ENCODE measurements at regions not wholly inside any gene's neighbourhood (a gene's known extent, or its start where the extent isn't known, plus 50 kb on each side); places are given as distances from the start of the nearest gene placed in this dataset.
A peak's percentile ranks its signal among the peaks of the same experiment; 100 is the strongest.
"Not testable (repeated sequence)": the region's sequence is repeated elsewhere in the genome, so short reads cannot be mapped to it uniquely, and the experiment has no call there.

GRCh38 chr3:16708285-16708684 is 103.1 kb upstream of the DAZL start:
- no peak overlapping the region for H3K27ac Mint-ChIP-seq
- no peaks in the 10 kb centered on the region for H3K4me1 ChIP-seq (ENCODE audit: control insufficient read depth, insufficient read depth, low read length, poor library complexity, severe bottlenecking)
- no peak overlapping the region for H3K4me3 Mint-ChIP-seq
- H3K4me1 Mint-ChIP-seq = no peaks in the 10 kb centered on the region
- peaks cover 6% of the 10 kb centered on the region for H3K27me3 Mint-ChIP-seq
- DNase-seq (no peak), ATAC-seq (ENCODE audit: low read depth in 2 of 2) (no peak)
- no peak overlapping the region for H3K27ac ChIP-seq (ENCODE audit: insufficient read depth, low read length, poor library complexity, severe bottlenecking)
- no peaks in the 10 kb centered on the region for H3K9me3 ChIP-seq (ENCODE audit: control insufficient read depth in 2 of 2, low read length in 2 of 2)
- peaks cover 0 to 12% (median 6%) of the 10 kb centered on the region in 7 donors for H3K9me3 Mint-ChIP-seq
- H3K4me3 ChIP-seq (ENCODE audit: low read depth, low read length) = no peak overlapping the region
- no peaks in the 10 kb centered on the region for H3K36me3 ChIP-seq (ENCODE audit: control insufficient read depth, insufficient read depth, low read length)
- no peaks in the 10 kb centered on the region for H3K36me3 Mint-ChIP-seq
- H3K27me3 ChIP-seq (ENCODE audit: control insufficient read depth, insufficient read depth, low read length) = peaks cover 8% of the 10 kb centered on the region

- not testable (repeated sequence) for H3K36me3 Mint-ChIP-seq; H3K27me3 Mint-ChIP-seq; DNase-seq; H3K4me1 ChIP-seq (ENCODE audit: control insufficient read depth, insufficient read depth, low read length, poor library complexity, severe bottlenecking); ATAC-seq (ENCODE audit: low read depth in 2 of 2); H3K4me3 Mint-ChIP-seq; H3K4me3 ChIP-seq (ENCODE audit: low read depth, low read length); H3K36me3 ChIP-seq (ENCODE audit: control insufficient read depth, insufficient read depth, low read length); H3K27ac Mint-ChIP-seq; H3K9me3 ChIP-seq (ENCODE audit: control insufficient read depth in 2 of 2, low read length in 2 of 2); H3K27me3 ChIP-seq (ENCODE audit: control insufficient read depth, insufficient read depth, low read length); H3K4me1 Mint-ChIP-seq; H3K27ac ChIP-seq (ENCODE audit: insufficient read depth, low read length, poor library complexity, severe bottlenecking)
- peaks cover 0 to 29% (median 14%) of the 10 kb centered on the region in 7 donors for H3K9me3 Mint-ChIP-seq
Observed at GRCh38 chr3:16711691-16712090, 106.5 kb upstream of the DAZL start.

- no peaks in the 10 kb centered on the region for H3K36me3 ChIP-seq (ENCODE audit: control insufficient read depth, insufficient read depth, low read length)
- no peak overlapping the region for H3K4me3 ChIP-seq (ENCODE audit: low read depth, low read length)
- peaks cover 4% of the 10 kb centered on the region for H3K27me3 ChIP-seq (ENCODE audit: control insufficient read depth, insufficient read depth, low read length)
- Mint-ChIP-seq H3K4me1 (no peaks in the 10 kb centered on the region), H3K4me3 (no peak overlapping the region), H3K27me3 (peaks cover 9% of the 10 kb centered on the region), H3K36me3 (no peaks in the 10 kb centered on the region), H3K9me3 (peaks cover 0 to 24% (median 11%) of the 10 kb centered on the region in 7 donors), H3K27ac (no peak overlapping the region)
- no peak for DNase-seq
- peaks cover 5% of the 10 kb centered on the region in 2 experiments for H3K9me3 ChIP-seq (ENCODE audit: control insufficient read depth in 2 of 2, low read length in 2 of 2)
- no peak for ATAC-seq (ENCODE audit: low read depth in 2 of 2)
- H3K4me1 ChIP-seq (ENCODE audit: control insufficient read depth, insufficient read depth, low read length, poor library complexity, severe bottlenecking) = no peaks in the 10 kb centered on the region
- no peak overlapping the region for H3K27ac ChIP-seq (ENCODE audit: insufficient read depth, low read length, poor library complexity, severe bottlenecking)
Observed at GRCh38 chr3:16715281-16715680, 110.1 kb upstream of the DAZL start.

- Histone ChIP-seq H3K36me3 (ENCODE audit: control insufficient read depth, insufficient read depth, low read length) (no peaks in the 10 kb centered on the region), H3K4me1 (ENCODE audit: control insufficient read depth, insufficient read depth, low read length, poor library complexity, severe bottlenecking) (no peaks in the 10 kb centered on the region), H3K27me3 (ENCODE audit: control insufficient read depth, insufficient read depth, low read length) (peaks cover 4% of the 10 kb centered on the region), H3K4me3 (ENCODE audit: low read depth, low read length) (no peak overlapping the region), H3K27ac (ENCODE audit: insufficient read depth, low read length, poor library complexity, severe bottlenecking) (no peak overlapping the region), H3K9me3 (ENCODE audit: control insufficient read depth in 2 of 2, low read length in 2 of 2) (no peaks in the 10 kb centered on the region)
- Mint-ChIP-seq H3K27me3 (peaks cover 14% of the 10 kb centered on the region), H3K4me1 (no peaks in the 10 kb centered on the region), H3K9me3 (peaks cover 0 to 7% (median 0%) of the 10 kb centered on the region in 7 donors), H3K4me3 (no peak overlapping the region), H3K36me3 (no peaks in the 10 kb centered on the region), H3K27ac (no peak overlapping the region)
- no peak for ATAC-seq (ENCODE audit: low read depth in 2 of 2)
- DNase-seq = no peak
Observed at GRCh38 chr3:16719426-16719825, 114.2 kb upstream of the DAZL start.

GRCh38 chr3:16720367-16720940 is 115.2 kb upstream of the DAZL start:
- H3K4me1 Mint-ChIP-seq = no peaks in the 10 kb centered on the region
- Histone ChIP-seq H3K36me3 (ENCODE audit: control insufficient read depth, insufficient read depth, low read length) (no peaks in the 10 kb centered on the region), H3K27ac (ENCODE audit: insufficient read depth, low read length, poor library complexity, severe bottlenecking) (no peak overlapping the region), H3K27me3 (ENCODE audit: control insufficient read depth, insufficient read depth, low read length) (peaks cover 4% of the 10 kb centered on the region), H3K4me3 (ENCODE audit: low read depth, low read length) (no peak overlapping the region), H3K9me3 (ENCODE audit: control insufficient read depth in 2 of 2, low read length in 2 of 2) (no peaks in the 10 kb centered on the region), H3K4me1 (ENCODE audit: control insufficient read depth, insufficient read depth, low read length, poor library complexity, severe bottlenecking) (no peaks in the 10 kb centered on the region)
- H3K36me3 Mint-ChIP-seq = no peaks in the 10 kb centered on the region
- peaks cover 0 to 4% (median 0%) of the 10 kb centered on the region in 7 donors for H3K9me3 Mint-ChIP-seq
- ATAC-seq (ENCODE audit: low read depth in 2 of 2) (no peak), DNase-seq (no peak)
- peaks cover 14% of the 10 kb centered on the region for H3K27me3 Mint-ChIP-seq
- no peak overlapping the region for H3K4me3 Mint-ChIP-seq
- H3K27ac Mint-ChIP-seq = no peak overlapping the region

GRCh38 chr3:16721494-16721893 is 116.3 kb upstream of the DAZL start:
- peaks cover 3 to 7% of the 10 kb centered on the region in 2 experiments for H3K9me3 ChIP-seq (ENCODE audit: control insufficient read depth in 2 of 2, low read length in 2 of 2)
- H3K9me3 Mint-ChIP-seq = peaks cover 0 to 8% (median 4%) of the 10 kb centered on the region in 7 donors
- H3K36me3 ChIP-seq (ENCODE audit: control insufficient read depth, insufficient read depth, low read length) = no peaks in the 10 kb centered on the region
- no peak overlapping the region for H3K4me3 Mint-ChIP-seq
- ATAC-seq (ENCODE audit: low read depth in 2 of 2) (no peak), DNase-seq (no peak)
- H3K27ac Mint-ChIP-seq = no peak overlapping the region
- H3K27me3 ChIP-seq (ENCODE audit: control insufficient read depth, insufficient read depth, low read length) = peaks cover 4% of the 10 kb centered on the region
- H3K27me3 Mint-ChIP-seq = peaks cover 14% of the 10 kb centered on the region
- no peaks in the 10 kb centered on the region for H3K4me1 ChIP-seq (ENCODE audit: control insufficient read depth, insufficient read depth, low read length, poor library complexity, severe bottlenecking)
- H3K4me1 Mint-ChIP-seq = no peaks in the 10 kb centered on the region
- H3K27ac ChIP-seq (ENCODE audit: insufficient read depth, low read length, poor library complexity, severe bottlenecking) = no peak overlapping the region
- no peak overlapping the region for H3K4me3 ChIP-seq (ENCODE audit: low read depth, low read length)
- H3K36me3 Mint-ChIP-seq = no peaks in the 10 kb centered on the region

- H3K4me3 Mint-ChIP-seq = no peak overlapping the region
- no peak for ATAC-seq (ENCODE audit: low read depth in 2 of 2)
Observed at GRCh38 chr3:16723978-16724377, 118.8 kb upstream of the DAZL start.

GRCh38 chr3:16724487-16724886 is 119.3 kb upstream of the DAZL start:
- H3K4me1 Mint-ChIP-seq = no peaks in the 10 kb centered on the region

More at GRCh38 chr3:16723978-16724377, 118.8 kb upstream of the DAZL start:
- Mint-ChIP-seq H3K4me1 (no peaks in the 10 kb centered on the region), H3K9me3 (peaks cover 0 to 8% (median 5%) of the 10 kb centered on the region in 7 donors), H3K36me3 (no peaks in the 10 kb centered on the region), H3K27ac (no peak overlapping the region), H3K27me3 (peaks cover 8% of the 10 kb centered on the region)
- Histone ChIP-seq H3K27ac (ENCODE audit: insufficient read depth, low read length, poor library complexity, severe bottlenecking) (no peak overlapping the region), H3K36me3 (ENCODE audit: control insufficient read depth, insufficient read depth, low read length) (no peaks in the 10 kb centered on the region), H3K4me3 (ENCODE audit: low read depth, low read length) (no peak overlapping the region), H3K9me3 (ENCODE audit: control insufficient read depth in 2 of 2, low read length in 2 of 2) (peaks cover 7 to 14% of the 10 kb centered on the region in 2 experiments), H3K4me1 (ENCODE audit: control insufficient read depth, insufficient read depth, low read length, poor library complexity, severe bottlenecking) (no peaks in the 10 kb centered on the region), H3K27me3 (ENCODE audit: control insufficient read depth, insufficient read depth, low read length) (peaks cover 4% of the 10 kb centered on the region)
- DNase-seq = peak in 1 of 3 donors; percentile 8

More at GRCh38 chr3:16724487-16724886, 119.3 kb upstream of the DAZL start:
- no peaks in the 10 kb centered on the region for H3K36me3 ChIP-seq (ENCODE audit: control insufficient read depth, insufficient read depth, low read length)
- ATAC-seq (ENCODE audit: low read depth in 2 of 2) (no peak), DNase-seq (no peak)
- no peak overlapping the region for H3K4me3 Mint-ChIP-seq
- no peak overlapping the region for H3K4me3 ChIP-seq (ENCODE audit: low read depth, low read length)
- H3K27me3 Mint-ChIP-seq = peaks cover 5% of the 10 kb centered on the region
- H3K27me3 ChIP-seq (ENCODE audit: control insufficient read depth, insufficient read depth, low read length) = peaks cover under 1% of the 10 kb centered on the region
- peaks cover 0 to 10% (median 5%) of the 10 kb centered on the region in 7 donors for H3K9me3 Mint-ChIP-seq
- no peak overlapping the region for H3K27ac ChIP-seq (ENCODE audit: insufficient read depth, low read length, poor library complexity, severe bottlenecking)
- peaks cover 7 to 14% of the 10 kb centered on the region in 2 experiments for H3K9me3 ChIP-seq (ENCODE audit: control insufficient read depth in 2 of 2, low read length in 2 of 2)
- H3K27ac Mint-ChIP-seq = no peak overlapping the region
- H3K36me3 Mint-ChIP-seq = no peaks in the 10 kb centered on the region
- no peaks in the 10 kb centered on the region for H3K4me1 ChIP-seq (ENCODE audit: control insufficient read depth, insufficient read depth, low read length, poor library complexity, severe bottlenecking)
